ENCODE measurements at regions not wholly inside any gene's neighbourhood (a gene's known extent, or its start where the extent isn't known, plus 50 kb on each side); places are given as distances from the start of the nearest gene placed in this dataset.

DNA sequence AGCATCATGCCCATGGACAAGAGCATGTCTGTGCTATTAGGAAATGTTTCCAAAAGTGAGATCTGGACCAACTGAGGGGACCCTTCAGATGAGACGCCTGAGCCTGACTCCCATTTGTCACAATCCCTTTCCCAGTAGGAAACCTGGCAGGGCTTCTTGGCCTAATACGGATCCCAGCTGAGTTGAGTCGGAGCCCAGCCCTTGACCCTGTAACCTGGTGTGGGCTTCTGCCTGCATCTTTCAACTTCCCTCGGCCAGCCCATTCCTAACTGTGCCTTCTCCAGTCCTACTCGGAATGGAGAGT is 148.3 kb downstream of the IRX2 start:
- DNase-seq (no peak), ATAC-seq (no peak)
- Mint-ChIP-seq H3K4me3 (no peak overlapping the region), H3K9me3 (no peaks in the 10 kb centered on the region), H3K4me1 (no peaks in the 10 kb centered on the region), H3K27me3 (no peaks in the 10 kb centered on the region), H3K36me3 (ENCODE audit: low read depth) (no peaks in the 10 kb centered on the region), H3K27ac (no peak overlapping the region)

- DNase-seq (no peak), ATAC-seq (no peak)
- no peak overlapping the region for H3K4me3 Mint-ChIP-seq
- no peaks in the 10 kb centered on the region for H3K27me3 Mint-ChIP-seq
- no peaks in the 10 kb centered on the region for H3K36me3 Mint-ChIP-seq (ENCODE audit: low read depth)
- no peak overlapping the region for H3K27ac Mint-ChIP-seq
- H3K9me3 Mint-ChIP-seq, result no peaks in the 10 kb centered on the region
- H3K4me1 Mint-ChIP-seq, result no peaks in the 10 kb centered on the region
Measured at GRCh38 chr5:2602451-2603271, 148.8 kb downstream of the IRX2 start.

- DNase-seq (no peak), ATAC-seq (no peak)
- H3K27me3 Mint-ChIP-seq, result no peaks in the 10 kb centered on the region
- no peaks in the 10 kb centered on the region for H3K4me1 Mint-ChIP-seq
- H3K9me3 Mint-ChIP-seq, result no peaks in the 10 kb centered on the region
- no peaks in the 10 kb centered on the region for H3K36me3 Mint-ChIP-seq (ENCODE audit: low read depth)
- no peak overlapping the region for H3K27ac Mint-ChIP-seq
- H3K4me3 Mint-ChIP-seq, result no peak overlapping the region
Measured at GRCh38 chr5:2598503-2598902, 153.0 kb downstream of the IRX2 start.

GRCh38 chr5:2594701-2595100 is 156.8 kb downstream of the IRX2 start:
- Mint-ChIP-seq H3K36me3 (ENCODE audit: low read depth) (no peaks in the 10 kb centered on the region), H3K27ac (no peak overlapping the region), H3K4me1 (no peaks in the 10 kb centered on the region), H3K4me3 (no peak overlapping the region), H3K9me3 (no peaks in the 10 kb centered on the region), H3K27me3 (no peaks in the 10 kb centered on the region)
- ATAC-seq (no peak), DNase-seq (no peak)

- Mint-ChIP-seq H3K27me3 (no peaks in the 10 kb centered on the region), H3K36me3 (ENCODE audit: low read depth) (no peaks in the 10 kb centered on the region), H3K9me3 (no peaks in the 10 kb centered on the region), H3K4me1 (no peaks in the 10 kb centered on the region), H3K27ac (no peak overlapping the region), H3K4me3 (no peak overlapping the region)
- ATAC-seq, result no peak
- no peak for DNase-seq
Measured at GRCh38 chr5:2592766-2593165, 158.7 kb downstream of the IRX2 start.

GRCh38 chr5:2591777-2592453 is 159.6 kb downstream of the IRX2 start:
- no peaks in the 10 kb centered on the region for H3K36me3 Mint-ChIP-seq (ENCODE audit: low read depth)
- ATAC-seq, result no peak
- DNase-seq, result no peak
- no peaks in the 10 kb centered on the region for H3K4me1 Mint-ChIP-seq
- H3K9me3 Mint-ChIP-seq, result no peaks in the 10 kb centered on the region
- no peaks in the 10 kb centered on the region for H3K27me3 Mint-ChIP-seq
- no peak overlapping the region for H3K4me3 Mint-ChIP-seq
- no peak overlapping the region for H3K27ac Mint-ChIP-seq

DNA sequence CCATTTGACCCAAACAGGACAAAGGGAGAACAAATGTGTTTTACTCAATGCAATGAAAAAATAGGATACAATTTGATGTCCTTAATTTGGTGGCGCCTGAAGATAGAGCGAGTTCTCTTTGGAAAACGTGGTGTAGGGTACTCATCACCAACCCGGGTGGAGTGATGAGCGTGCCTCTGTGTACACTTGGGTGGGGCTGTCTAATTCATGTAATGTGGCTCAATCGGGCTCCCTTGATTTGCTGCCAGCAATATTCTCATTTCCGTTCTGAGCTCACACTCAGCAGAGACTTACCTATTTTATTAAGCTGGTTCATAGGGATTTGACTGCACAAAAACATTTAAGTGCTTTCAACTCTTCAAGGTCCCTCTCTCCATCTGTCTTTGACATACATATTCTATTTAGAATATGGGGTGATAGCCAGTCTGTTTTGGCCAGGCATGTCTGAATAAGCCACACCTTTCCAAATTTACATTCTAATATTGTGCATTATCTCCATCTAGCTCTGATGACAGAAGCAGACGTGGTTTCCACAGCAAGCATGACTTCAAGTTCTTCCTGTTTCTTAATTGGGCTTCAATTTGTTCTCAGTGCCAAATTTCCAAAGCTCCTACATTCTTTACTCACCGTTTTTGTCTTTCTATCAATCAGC is 162.5 kb downstream of the IRX2 start:
- Mint-ChIP-seq H3K36me3 (ENCODE audit: low read depth) (no peaks in the 10 kb centered on the region), H3K27me3 (no peaks in the 10 kb centered on the region), H3K4me1 (no peaks in the 10 kb centered on the region), H3K9me3 (no peaks in the 10 kb centered on the region), H3K27ac (no peak overlapping the region), H3K4me3 (no peak overlapping the region)
- DNase-seq, result no peak
- no peak for ATAC-seq

GRCh38 chr5:2587189-2588031 is 164.1 kb downstream of the IRX2 start:
- Mint-ChIP-seq H3K9me3 (no peaks in the 10 kb centered on the region), H3K4me3 (no peak overlapping the region)

GRCh38 chr5:2586016-2586715 is 165.3 kb downstream of the IRX2 start:
- Mint-ChIP-seq H3K27me3 (no peaks in the 10 kb centered on the region), H3K9me3 (peaks cover 5% of the 10 kb centered on the region), H3K4me1 (no peaks in the 10 kb centered on the region), H3K4me3 (no peak overlapping the region), H3K36me3 (ENCODE audit: low read depth) (no peaks in the 10 kb centered on the region), H3K27ac (no peak overlapping the region)
- no peak for ATAC-seq
- no peak for DNase-seq

More at GRCh38 chr5:2587189-2588031, 164.1 kb downstream of the IRX2 start:
- ATAC-seq (no peak), DNase-seq (no peak)
- Mint-ChIP-seq H3K36me3 (ENCODE audit: low read depth) (no peaks in the 10 kb centered on the region), H3K27ac (no peak overlapping the region), H3K27me3 (no peaks in the 10 kb centered on the region), H3K4me1 (no peaks in the 10 kb centered on the region)

GRCh38 chr5:2584579-2585269 is 166.8 kb downstream of the IRX2 start:
- Mint-ChIP-seq H3K9me3 (peaks cover 5% of the 10 kb centered on the region), H3K4me1 (no peaks in the 10 kb centered on the region), H3K4me3 (no peak overlapping the region), H3K27ac (no peak overlapping the region), H3K36me3 (ENCODE audit: low read depth) (no peaks in the 10 kb centered on the region), H3K27me3 (no peaks in the 10 kb centered on the region)
- ATAC-seq (no peak), DNase-seq (no peak)

DNA sequence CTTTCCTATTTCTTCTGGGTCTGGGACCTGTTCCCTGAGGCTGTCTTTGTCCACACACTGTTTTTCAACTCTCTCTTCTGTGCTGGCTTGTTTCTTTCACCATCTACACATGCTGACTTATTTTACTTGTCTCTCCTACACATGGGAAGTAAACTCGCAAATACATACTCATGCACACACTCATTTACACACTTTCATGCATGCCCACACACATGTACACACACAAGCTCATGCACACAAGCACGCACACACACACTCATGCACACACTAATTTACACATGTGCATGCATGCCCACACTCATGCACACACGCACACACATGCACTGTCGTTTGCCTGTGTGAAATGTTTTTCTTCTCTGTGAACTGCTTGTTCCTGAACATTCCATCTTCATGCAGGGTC is 169.0 kb downstream of the IRX2 start:
- Mint-ChIP-seq H3K4me1 (no peaks in the 10 kb centered on the region), H3K27me3 (no peaks in the 10 kb centered on the region), H3K36me3 (ENCODE audit: low read depth) (no peaks in the 10 kb centered on the region), H3K9me3 (peaks cover 5% of the 10 kb centered on the region), H3K27ac (no peak overlapping the region), H3K4me3 (no peak overlapping the region)
- ATAC-seq (no peak), DNase-seq (no peak)

DNA sequence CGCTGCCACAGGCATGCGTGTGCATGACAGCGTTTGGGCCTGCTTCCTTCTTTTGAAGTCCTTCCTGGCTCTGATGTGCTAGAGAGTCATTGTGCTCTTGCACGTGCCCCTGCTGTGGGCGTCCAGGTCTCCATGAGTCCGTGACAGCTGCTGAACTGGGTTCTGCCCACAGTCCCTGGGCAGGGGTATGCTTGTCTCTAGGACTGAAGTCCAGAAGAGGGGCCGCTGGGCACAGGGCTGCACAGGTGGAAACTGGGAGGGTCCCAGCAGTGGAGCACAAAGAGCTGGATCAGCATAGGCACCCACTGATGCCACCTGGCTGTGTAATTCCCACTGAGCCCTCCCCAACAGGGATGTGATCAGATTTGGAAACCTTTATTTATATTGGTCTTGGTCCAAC is 169.4 kb downstream of the IRX2 start:
- Mint-ChIP-seq H3K27me3 (no peaks in the 10 kb centered on the region), H3K4me3 (no peak overlapping the region), H3K4me1 (no peaks in the 10 kb centered on the region), H3K36me3 (ENCODE audit: low read depth) (no peaks in the 10 kb centered on the region), H3K9me3 (peaks cover 5% of the 10 kb centered on the region), H3K27ac (no peak overlapping the region)
- DNase-seq, result no peak
- no peak for ATAC-seq

GRCh38 chr5:2581418-2581817 is 170.1 kb downstream of the IRX2 start:
- DNase-seq, result no peak
- Mint-ChIP-seq H3K36me3 (ENCODE audit: low read depth) (no peaks in the 10 kb centered on the region), H3K27ac (no peak overlapping the region), H3K9me3 (peaks cover 5% of the 10 kb centered on the region), H3K27me3 (no peaks in the 10 kb centered on the region), H3K4me3 (no peak overlapping the region), H3K4me1 (no peaks in the 10 kb centered on the region)
- no peak for ATAC-seq

DNA sequence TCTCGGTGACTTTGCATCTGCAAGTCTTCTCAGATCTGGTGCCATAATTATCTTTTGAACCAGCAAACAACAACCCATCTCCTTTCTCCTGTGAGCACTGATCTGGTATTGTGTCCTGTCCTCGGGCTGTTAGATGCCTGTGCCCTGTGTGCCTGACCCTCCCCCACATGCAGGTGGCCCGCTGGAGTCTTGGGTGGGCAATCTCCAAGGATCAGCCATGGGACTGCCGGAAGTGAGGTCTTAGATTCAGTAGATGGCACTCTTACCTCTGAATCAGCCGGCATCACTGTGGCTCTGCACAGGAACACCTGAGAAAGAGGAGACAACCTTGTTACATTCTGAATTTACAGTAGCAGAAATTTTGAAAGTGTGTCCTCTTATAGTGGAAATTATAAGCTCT is 172.4 kb downstream of the IRX2 start:
- Mint-ChIP-seq H3K9me3 (peaks cover 5% of the 10 kb centered on the region), H3K36me3 (ENCODE audit: low read depth) (no peaks in the 10 kb centered on the region), H3K27ac (no peak overlapping the region), H3K4me1 (no peaks in the 10 kb centered on the region), H3K4me3 (no peak overlapping the region), H3K27me3 (no peaks in the 10 kb centered on the region)
- DNase-seq (no peak), ATAC-seq (no peak)
